Renal cortical epithelial cell (primary cell): ENCODE measurements at regions not wholly inside any gene's neighbourhood (a gene's known extent, or its start where the extent isn't known, plus 50 kb on each side); places are given as distances from the start of the nearest gene placed in this dataset.
A peak's percentile ranks its signal among the peaks of the same experiment; 100 is the strongest.
"Not testable (repeated sequence)": the region's sequence is repeated elsewhere in the genome, so short reads cannot be mapped to it uniquely, and the experiment has no call there.

Source experiments
- DNase-seq: peaks from one replicate; pipeline ENCODE4 v3.0.0-alpha.2; 2011; ENCODE audit warnings: low read depth

- peak; percentile 84 for DNase-seq
Observed at GRCh38 chr15:95604634-95605036, 725.9 kb upstream of the NR2F2 start.

- no peak for DNase-seq
Observed at GRCh38 chr15:95605098-95605497, 725.4 kb upstream of the NR2F2 start.

GRCh38 chr15:95606551-95606950 lies 723.9 kb upstream of the NR2F2 start:
- DNase-seq = no peak

- DNase-seq = peak; percentile 32
Observed at GRCh38 chr15:95608371-95608770, 722.1 kb upstream of the NR2F2 start.

GRCh38 chr15:95609096-95609495 lies 721.4 kb upstream of the NR2F2 start:
- DNase-seq = no peak

- DNase-seq = no peak
Observed at GRCh38 chr15:95610945-95611344, 719.6 kb upstream of the NR2F2 start.

- DNase-seq = no peak
Observed at GRCh38 chr15:95615436-95615835, 715.1 kb upstream of the NR2F2 start.

GRCh38 chr15:95616306-95616705 lies 714.2 kb upstream of the NR2F2 start:
- no peak for DNase-seq

GRCh38 chr15:95620934-95621579 lies 709.4 kb upstream of the NR2F2 start:
- DNase-seq = peak; percentile 45

GRCh38 chr15:95622843-95623242 lies 707.7 kb upstream of the NR2F2 start:
- no peak for DNase-seq

GRCh38 chr15:95624100-95624499 lies 706.4 kb upstream of the NR2F2 start:
- DNase-seq = no peak

- DNase-seq = no peak
Observed at GRCh38 chr15:95624616-95625361, 705.7 kb upstream of the NR2F2 start.

- DNase-seq = no peak
Observed at GRCh38 chr15:95626501-95627361, 703.8 kb upstream of the NR2F2 start.

- no peak for DNase-seq
Observed at GRCh38 chr15:95629503-95630168, 700.9 kb upstream of the NR2F2 start.

GRCh38 chr15:95630683-95631082 lies 699.8 kb upstream of the NR2F2 start:
- DNase-seq = no peak

GRCh38 chr15:95635666-95636065 lies 694.8 kb upstream of the NR2F2 start:
- no peak for DNase-seq

GRCh38 chr15:95636107-95636506 lies 694.4 kb upstream of the NR2F2 start:
- no peak for DNase-seq

GRCh38 chr15:95637234-95637633 lies 693.3 kb upstream of the NR2F2 start:
- DNase-seq = not testable (repeated sequence)

GRCh38 chr15:95639208-95639607 lies 691.3 kb upstream of the NR2F2 start:
- no peak for DNase-seq

- DNase-seq = no peak
Observed at GRCh38 chr15:95644100-95644875, 686.2 kb upstream of the NR2F2 start.

GRCh38 chr15:95645791-95646338 lies 684.6 kb upstream of the NR2F2 start:
- DNase-seq = no peak
